ENCODE measurements at regions not wholly inside any gene's neighbourhood (a gene's known extent, or its start where the extent isn't known, plus 50 kb on each side); places are given as distances from the start of the nearest gene placed in this dataset.
A peak's percentile ranks its signal among the peaks of the same experiment; 100 is the strongest.
"Not testable (repeated sequence)": the region's sequence is repeated elsewhere in the genome, so short reads cannot be mapped to it uniquely, and the experiment has no call there.

GRCh38 chr4:37771771-37772170 lies 54.7 kb upstream of the PGM2 start:
- DNase-seq (ENCODE audit: low read depth): no peak

DNA sequence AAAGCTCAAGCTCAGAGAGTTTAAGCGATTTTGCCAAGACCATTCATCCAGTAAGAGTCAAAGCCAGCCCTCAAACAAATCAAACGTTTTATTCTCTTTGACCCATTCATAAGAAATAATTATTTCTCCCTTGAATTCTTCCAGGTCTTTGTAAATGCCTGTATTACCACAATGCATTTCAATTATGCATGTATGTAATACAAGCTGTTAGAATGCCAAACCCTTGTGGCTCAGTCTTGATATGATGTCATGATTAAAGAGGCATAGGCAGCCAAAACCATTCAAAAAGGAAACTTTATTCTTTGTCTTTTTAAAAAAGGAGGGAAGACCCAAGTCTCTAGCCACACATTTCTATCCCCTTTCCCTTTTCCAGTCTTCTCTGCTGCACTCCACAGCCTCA lies 56.5 kb upstream of the PGM2 start:
- DNase-seq (ENCODE audit: low read depth): no peak

GRCh38 chr4:37769391-37769989 lies 57.0 kb upstream of the PGM2 start:
- DNase-seq (ENCODE audit: low read depth): no peak

DNA sequence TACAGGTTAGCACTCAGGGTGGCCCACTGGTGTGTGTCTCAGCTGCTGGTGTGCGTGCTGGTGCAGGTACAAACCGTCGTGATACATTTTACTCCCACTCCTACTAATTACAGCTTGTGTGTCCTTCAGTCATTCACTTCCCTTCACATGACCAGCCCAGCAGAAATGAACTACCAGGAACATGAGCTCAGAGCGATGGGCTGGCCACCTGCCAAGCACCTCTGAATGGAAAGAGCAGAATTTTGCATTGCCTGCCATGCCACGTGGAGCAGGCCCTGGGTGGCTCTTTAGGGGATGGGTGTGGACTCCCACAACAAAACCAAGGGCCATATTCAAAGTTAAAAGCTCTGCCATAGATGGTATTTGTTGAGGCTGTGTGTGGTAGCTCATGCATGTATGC lies 58.9 kb upstream of the PGM2 start:
- DNase-seq (ENCODE audit: low read depth): no peak

- no peak for DNase-seq (ENCODE audit: low read depth)
Measured at GRCh38 chr4:37767019-37767418, 59.5 kb upstream of the PGM2 start.

DNA sequence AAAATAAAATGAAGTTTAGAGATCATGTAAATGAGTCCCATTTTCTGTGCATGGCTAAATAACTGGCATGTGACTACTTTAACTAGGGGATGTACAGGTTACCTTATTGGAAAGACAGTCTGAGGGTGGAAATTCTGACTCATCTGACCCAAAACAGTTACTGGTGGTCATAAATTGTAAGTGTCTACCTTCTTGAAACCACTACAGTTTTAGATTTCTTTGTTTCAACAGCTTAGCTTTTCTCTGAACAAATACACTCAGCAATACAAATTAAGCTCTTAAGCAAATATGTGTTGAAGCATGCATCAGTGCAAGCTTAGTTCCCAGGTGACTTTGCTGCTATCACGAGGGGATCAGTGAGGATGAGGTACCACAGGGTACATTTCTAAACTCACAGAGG lies 60.7 kb upstream of the PGM2 start:
- no peak for DNase-seq (ENCODE audit: low read depth)

DNA sequence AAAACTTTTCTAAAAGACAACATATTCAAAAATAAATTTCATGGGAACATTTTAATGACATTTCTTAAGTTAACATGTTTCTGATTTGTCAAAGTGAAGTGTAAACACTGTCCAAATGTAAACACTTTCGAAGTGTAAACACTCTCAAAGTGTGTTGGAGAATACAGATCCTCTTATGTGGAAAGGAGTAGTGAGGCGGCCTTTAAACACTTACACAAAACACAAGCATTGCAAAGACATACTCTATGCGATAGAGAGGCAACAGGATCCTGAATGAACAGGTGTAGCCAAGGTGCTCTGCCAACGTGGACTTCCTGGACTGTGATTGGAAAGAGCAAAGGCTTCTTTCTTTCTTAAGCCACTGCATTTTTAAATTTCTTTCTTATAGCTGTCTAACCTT lies 62.7 kb upstream of the PGM2 start:
- DNase-seq (ENCODE audit: low read depth): no peak

GRCh38 chr4:37762991-37763368 lies 63.5 kb upstream of the PGM2 start:
- no peak for DNase-seq (ENCODE audit: low read depth)

DNA sequence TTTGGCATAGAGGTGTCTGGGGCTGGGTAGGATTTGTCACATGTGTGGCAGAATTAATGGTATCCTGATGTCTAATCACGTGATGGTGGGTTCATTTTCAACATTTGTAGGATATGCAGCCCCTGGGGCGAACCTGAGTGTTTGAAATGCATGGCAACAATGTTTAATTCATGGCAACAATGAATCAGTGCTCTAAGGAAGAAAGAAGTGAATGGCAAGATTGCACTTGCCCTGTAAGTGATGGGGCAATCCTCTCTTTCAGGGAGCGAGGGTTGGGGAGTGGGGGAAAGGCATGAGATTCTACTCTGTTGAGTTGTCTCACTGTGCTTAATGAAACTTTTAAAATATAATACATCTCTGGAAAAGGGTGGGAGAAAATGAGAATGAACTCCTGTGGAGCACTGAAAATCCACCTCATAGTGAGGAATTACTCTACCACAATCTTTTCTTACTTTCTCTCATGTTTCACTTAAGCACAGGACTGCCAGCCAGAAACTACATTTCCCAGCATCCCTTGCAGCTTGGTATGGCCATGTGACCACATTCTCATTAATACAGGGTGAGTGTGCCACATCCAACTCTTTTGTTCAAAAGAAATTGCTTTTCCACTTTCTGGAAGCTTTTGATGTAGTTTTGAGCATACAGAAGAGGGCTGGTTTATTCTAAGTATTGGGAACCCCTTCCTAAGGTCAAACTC lies 64.0 kb upstream of the PGM2 start:
- no peak for DNase-seq (ENCODE audit: low read depth)

GRCh38 chr4:37760840-37761239 lies 65.6 kb upstream of the PGM2 start:
- no peak for DNase-seq (ENCODE audit: low read depth)

- no peak for DNase-seq (ENCODE audit: low read depth)
Measured at GRCh38 chr4:37759833-37760232, 66.7 kb upstream of the PGM2 start.

- peak; percentile 29 for DNase-seq (ENCODE audit: low read depth)
Measured at GRCh38 chr4:37758226-37758625, 68.3 kb upstream of the PGM2 start.

DNA sequence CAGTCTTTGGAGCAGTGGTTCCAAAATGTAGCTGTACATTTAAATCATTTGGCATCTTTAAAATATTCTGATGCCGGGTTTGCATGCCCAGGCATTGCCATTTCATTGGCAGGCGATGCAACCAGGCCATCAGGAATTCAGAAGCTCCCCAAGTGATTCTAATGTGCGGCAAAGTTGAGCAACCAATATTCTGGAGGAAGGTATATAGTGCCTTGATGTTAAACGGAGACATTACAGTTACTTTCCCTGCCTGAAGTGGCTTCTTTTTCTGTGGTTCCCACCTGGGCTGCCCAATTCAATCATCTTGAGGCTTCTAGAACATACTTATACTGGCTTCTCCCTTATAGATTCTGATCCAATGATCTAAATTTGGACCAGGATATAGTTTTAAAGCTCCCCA lies 68.7 kb upstream of the PGM2 start:
- DNase-seq (ENCODE audit: low read depth): no peak

GRCh38 chr4:37757121-37757520 lies 69.4 kb upstream of the PGM2 start:
- DNase-seq (ENCODE audit: low read depth): no peak

GRCh38 chr4:37754410-37755185 lies 68.4 kb upstream of the RELL1 start:
- no peak for DNase-seq (ENCODE audit: low read depth)

GRCh38 chr4:37749398-37749988 lies 63.3 kb upstream of the RELL1 start:
- no peak for DNase-seq (ENCODE audit: low read depth)

- DNase-seq (ENCODE audit: low read depth): no peak
Measured at GRCh38 chr4:37748485-37748884, 62.3 kb upstream of the RELL1 start.

DNA sequence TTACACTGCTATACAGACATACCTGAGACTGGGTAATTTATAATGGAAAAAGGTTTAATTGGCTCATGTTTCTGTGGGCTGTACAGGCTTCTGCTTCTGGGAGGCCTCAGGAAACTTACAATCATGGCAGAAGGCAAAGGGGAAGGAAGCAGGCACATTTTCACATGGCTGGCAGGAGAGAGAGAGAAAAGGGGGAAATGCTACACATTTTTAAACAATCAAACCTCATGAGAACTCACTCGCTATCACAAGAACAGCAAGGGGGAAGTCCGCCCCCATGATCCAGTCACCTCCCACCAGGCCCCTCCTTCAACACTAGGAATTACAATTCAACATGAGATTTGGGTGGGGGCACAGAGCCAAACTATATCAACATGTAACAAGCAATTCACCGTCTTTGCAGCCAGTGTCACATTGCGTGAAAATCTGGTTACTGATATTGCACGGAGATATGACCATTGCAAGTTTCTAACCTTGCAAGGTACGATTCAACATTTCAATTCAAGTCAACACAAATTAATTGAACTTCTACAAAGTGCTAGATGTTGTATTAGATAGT lies 61.7 kb upstream of the RELL1 start:
- no peak for DNase-seq (ENCODE audit: low read depth)

DNA sequence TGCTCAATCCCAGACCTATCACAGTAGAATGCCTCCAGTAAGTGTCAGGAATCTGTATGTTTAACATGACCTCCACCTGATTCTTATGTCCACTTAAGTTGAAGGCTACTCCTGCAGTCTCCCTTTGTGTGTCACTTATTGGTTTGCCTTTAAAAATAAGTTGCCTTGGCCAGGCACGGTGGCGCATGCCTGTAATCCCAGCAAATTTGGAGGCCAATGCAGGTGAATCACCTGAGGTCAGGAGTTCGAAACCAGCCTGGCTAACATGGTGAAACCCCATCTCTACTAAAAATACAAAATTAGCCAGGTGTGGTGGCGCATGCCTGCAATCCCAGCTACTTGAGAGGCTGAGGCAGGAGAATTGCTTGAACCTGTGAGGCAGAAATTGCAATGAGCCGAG lies 60.7 kb upstream of the RELL1 start:
- DNase-seq (ENCODE audit: low read depth): not testable (repeated sequence)

DNA sequence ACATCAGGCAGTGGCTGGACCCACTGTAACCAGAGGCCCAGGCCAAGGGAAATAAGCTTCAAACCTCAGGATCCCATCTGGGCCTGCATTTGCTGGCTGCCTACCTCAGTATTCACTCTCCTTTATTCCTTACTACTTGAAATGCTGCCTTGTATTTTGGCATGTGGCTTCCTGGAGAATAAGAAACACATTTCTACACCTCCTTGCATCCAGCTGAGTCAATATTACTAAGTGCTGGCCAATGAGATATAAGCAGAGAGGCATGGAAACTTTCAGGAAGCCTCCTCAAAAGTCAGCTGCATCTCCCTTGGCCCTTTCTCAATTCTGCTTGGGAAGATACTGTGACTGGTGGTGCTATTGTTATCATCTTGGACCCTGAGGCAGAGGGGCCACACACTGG lies 59.8 kb upstream of the RELL1 start:
- no peak for DNase-seq (ENCODE audit: low read depth)

DNA sequence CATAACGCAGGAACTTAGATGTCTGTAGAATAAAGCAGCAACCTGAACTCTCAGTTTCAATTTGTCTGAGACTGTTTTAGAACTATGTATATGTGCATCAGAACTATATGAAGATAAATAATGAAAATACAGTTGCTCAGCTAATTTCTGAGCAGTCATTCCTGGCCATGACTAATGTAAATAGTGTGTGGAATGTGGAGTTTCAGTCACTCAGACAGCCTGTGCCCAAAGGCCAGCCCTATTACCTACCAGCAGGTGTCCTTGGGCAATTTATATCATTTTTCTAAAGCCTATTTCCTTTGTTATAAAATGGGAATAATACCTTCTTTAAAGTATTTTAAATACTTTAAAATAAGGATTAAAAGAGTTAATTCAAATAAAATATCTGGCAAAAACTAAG lies 56.0 kb upstream of the RELL1 start:
- DNase-seq (ENCODE audit: low read depth): no peak

- DNase-seq (ENCODE audit: low read depth): no peak
Measured at GRCh38 chr4:37741564-37741963, 55.4 kb upstream of the RELL1 start.

- DNase-seq (ENCODE audit: low read depth): no peak
Measured at GRCh38 chr4:37740546-37740945, 54.4 kb upstream of the RELL1 start.
